ENCODE measurements at regions not wholly inside any gene's neighbourhood (a gene's known extent, or its start where the extent isn't known, plus 50 kb on each side); places are given as distances from the start of the nearest gene placed in this dataset.

DNA sequence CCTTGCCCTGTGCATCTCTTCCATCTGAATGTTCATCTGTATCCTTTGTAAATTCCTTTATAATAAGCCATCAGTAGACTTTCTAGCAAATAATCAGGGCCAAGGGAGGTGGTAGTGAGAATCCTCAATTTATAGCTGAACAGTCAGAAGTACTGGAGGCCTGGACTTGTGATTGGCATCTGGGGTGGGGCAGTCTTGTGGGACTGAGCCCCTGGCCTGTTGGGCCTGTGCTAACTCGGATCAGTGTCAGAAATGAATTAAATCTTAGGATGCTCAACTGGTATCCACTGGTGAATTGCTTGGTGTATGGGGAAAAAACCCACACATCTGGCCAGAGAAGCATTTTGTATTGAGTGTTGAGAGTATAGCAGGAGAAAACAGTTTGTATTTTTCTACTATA is 481.8 kb downstream of the GLRX3 start:
- Histone ChIP-seq H3K4me3 (ENCODE audit: control insufficient read depth in 1 of 2, extremely low read depth in 1 of 2, low read length in 1 of 2) (no peak overlapping the region), H3K27ac (ENCODE audit: low read length) (no peak overlapping the region), H3K4me1 (ENCODE audit: control insufficient read depth in 1 of 2, extremely low read depth in 1 of 2, insufficient read depth in 2 of 2, low read length in 2 of 2) (no peaks in the 10 kb centered on the region), H3K27me3 (replicated peaks in 1 of 2; ENCODE audit: control insufficient read depth in 2 of 2, extremely low read depth in 1 of 2, insufficient read depth in 2 of 2, low read length in 1 of 2) (peaks cover 0 to 4% of the 10 kb centered on the region in 2 experiments), H3K36me3 (ENCODE audit: control insufficient read depth in 2 of 2, extremely low read depth in 1 of 2, insufficient read depth in 1 of 2, low read length in 1 of 2) (no peaks in the 10 kb centered on the region), H3K9me3 (no peaks in the 10 kb centered on the region)
- no peaks in the 10 kb centered on the region for H3K4me1 Mint-ChIP-seq
- H3K9me3 Mint-ChIP-seq = peaks cover 3 to 8% (median 3%) of the 10 kb centered on the region in 3 donors
- H3K4me3 Mint-ChIP-seq = no peak overlapping the region
- ATAC-seq (replicated peaks in 1 of 4) (no peak), DNase-seq (no peak)
- POLR2A ChIA-PET = interaction anchor here in 1 of 2 donors (0.6 kb wide), 1 partner anchor 741 kb away, joined by 3 read pairs; no protein-coding TSS in a partner anchor
- peaks cover 17 to 26% of the 10 kb centered on the region in 2 donors for H3K27me3 Mint-ChIP-seq
- H3K36me3 Mint-ChIP-seq = no peaks in the 10 kb centered on the region
- 50% methylated on average over 1 of the region's 1 CpG for WGBS (ENCODE audit: insufficient coverage)
- CTCF ChIA-PET = no interaction called here
- H3K27ac Mint-ChIP-seq = no peak overlapping the region

DNA sequence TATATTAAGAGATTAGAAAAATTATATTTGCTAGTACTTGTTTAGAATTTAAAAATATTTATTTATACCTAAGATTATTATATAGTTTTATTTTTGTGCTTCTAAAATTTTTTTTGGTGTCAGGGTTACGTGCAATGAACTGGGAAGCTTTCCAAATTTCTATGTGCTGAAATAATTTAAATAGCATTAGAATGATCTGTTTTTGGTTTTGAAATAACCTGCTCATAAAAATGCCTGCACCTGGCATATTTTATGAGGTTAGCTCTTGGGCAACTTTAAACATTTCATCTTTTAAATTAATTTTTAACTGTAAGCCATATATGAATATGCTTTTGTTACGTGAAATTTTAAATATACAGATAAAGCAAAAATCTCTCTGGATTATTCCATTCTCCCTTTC is 482.5 kb downstream of the GLRX3 start:
- Histone ChIP-seq H3K36me3 (ENCODE audit: control insufficient read depth in 2 of 2, extremely low read depth in 1 of 2, insufficient read depth in 1 of 2, low read length in 1 of 2) (no peaks in the 10 kb centered on the region), H3K27ac (ENCODE audit: low read length) (no peak overlapping the region), H3K4me1 (ENCODE audit: control insufficient read depth in 1 of 2, extremely low read depth in 1 of 2, insufficient read depth in 2 of 2, low read length in 2 of 2) (no peaks in the 10 kb centered on the region), H3K27me3 (replicated peaks in 1 of 2; ENCODE audit: control insufficient read depth in 2 of 2, extremely low read depth in 1 of 2, insufficient read depth in 2 of 2, low read length in 1 of 2) (peaks cover 0 to 4% of the 10 kb centered on the region in 2 experiments), H3K9me3 (no peaks in the 10 kb centered on the region), H3K4me3 (ENCODE audit: control insufficient read depth in 1 of 2, extremely low read depth in 1 of 2, low read length in 1 of 2) (no peak overlapping the region)
- ChIA-PET POLR2A (no interaction called here), CTCF (no interaction called here)
- Mint-ChIP-seq H3K27me3 (peaks cover 17 to 26% of the 10 kb centered on the region in 2 donors), H3K4me1 (no peaks in the 10 kb centered on the region), H3K36me3 (no peaks in the 10 kb centered on the region), H3K9me3 (peaks cover 0 to 2% (median 1%) of the 10 kb centered on the region in 3 donors), H3K27ac (no peak overlapping the region), H3K4me3 (no peak overlapping the region)
- ATAC-seq (replicated peaks in 1 of 4) (no peak), DNase-seq (no peak)
- no CpG with 5 or more reads among the region's 2 CpGs for WGBS (ENCODE audit: insufficient coverage)

DNA sequence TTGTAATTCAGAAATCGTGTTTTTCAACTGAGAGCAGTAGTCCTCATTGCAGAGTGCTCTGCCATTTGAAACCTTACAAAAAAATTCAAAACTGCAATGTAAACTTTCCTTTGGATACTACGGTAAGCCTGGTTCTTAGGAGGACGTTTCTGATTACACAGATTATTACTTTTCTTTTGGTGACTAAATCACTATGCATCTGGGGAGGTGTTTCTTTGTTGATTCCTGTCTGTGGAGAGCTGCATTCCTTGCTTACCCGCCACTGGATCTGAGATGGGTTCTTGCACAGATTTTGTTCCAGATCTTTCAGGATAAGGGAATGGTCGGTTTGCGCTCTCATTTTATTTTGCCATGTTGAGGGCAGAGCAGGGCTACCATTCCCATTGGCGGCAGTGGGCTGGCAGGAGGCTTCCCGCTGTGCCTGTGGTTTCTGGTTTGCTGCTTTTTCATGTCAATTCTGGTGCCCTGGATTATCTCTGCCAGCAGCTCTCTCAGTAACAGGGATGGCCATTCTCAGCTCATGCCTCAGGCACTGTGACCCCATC is 485.1 kb downstream of the GLRX3 start:
- 77% methylated on average over 6 of the region's 8 CpGs for WGBS (ENCODE audit: insufficient coverage)
- peaks cover 18 to 30% of the 10 kb centered on the region in 2 donors for H3K27me3 Mint-ChIP-seq

DNA sequence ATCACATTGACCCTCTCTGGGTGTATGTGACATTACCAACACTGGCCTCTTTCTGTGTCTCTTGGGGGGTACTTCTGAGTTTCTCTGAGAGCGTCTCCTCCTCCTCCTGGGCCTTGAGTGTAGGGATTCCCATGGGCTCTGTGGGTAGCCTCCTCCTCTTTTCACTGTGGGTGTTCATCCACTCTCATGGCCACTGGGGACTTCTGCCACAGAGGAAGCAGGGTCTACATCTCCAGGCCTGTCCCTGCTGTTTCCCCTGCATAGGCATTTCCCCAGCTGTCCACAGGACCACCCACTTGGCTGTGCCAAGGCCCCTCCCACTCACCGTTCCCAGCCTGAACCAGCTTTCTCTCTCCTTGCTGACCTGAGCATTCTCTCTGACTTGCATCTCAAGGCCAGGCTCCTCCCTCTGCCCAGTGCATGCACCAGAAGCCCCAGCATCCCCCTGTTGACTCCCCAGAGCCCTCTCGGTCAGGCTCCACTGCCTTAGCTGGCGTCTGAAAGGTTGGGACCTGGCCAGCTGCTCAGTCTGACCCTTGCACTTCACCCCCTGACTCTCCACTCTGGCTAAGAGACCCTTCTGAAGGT is 487.6 kb downstream of the GLRX3 start:
- POLR2A ChIA-PET = no interaction called here
- no peak overlapping the region for H3K4me3 ChIP-seq (ENCODE audit: control insufficient read depth in 1 of 2, extremely low read depth in 1 of 2, low read length in 1 of 2)
- no peaks in the 10 kb centered on the region for H3K36me3 Mint-ChIP-seq
- CTCF ChIA-PET = no interaction called here
- peaks cover 0 to 2% (median 0%) of the 10 kb centered on the region in 3 donors for H3K9me3 Mint-ChIP-seq
- H3K27ac ChIP-seq (ENCODE audit: low read length) = no peak overlapping the region
- no peaks in the 10 kb centered on the region for H3K9me3 ChIP-seq
- H3K27ac Mint-ChIP-seq = no peak overlapping the region
- H3K27me3 ChIP-seq (replicated peaks in 1 of 2; ENCODE audit: control insufficient read depth in 2 of 2, extremely low read depth in 1 of 2, insufficient read depth in 2 of 2, low read length in 1 of 2) = no peaks in the 10 kb centered on the region
- no peaks in the 10 kb centered on the region for H3K4me1 Mint-ChIP-seq
- no peaks in the 10 kb centered on the region for H3K36me3 ChIP-seq (ENCODE audit: control insufficient read depth in 2 of 2, extremely low read depth in 1 of 2, insufficient read depth in 1 of 2, low read length in 1 of 2)
- H3K4me1 ChIP-seq (ENCODE audit: control insufficient read depth in 1 of 2, extremely low read depth in 1 of 2, insufficient read depth in 2 of 2, low read length in 2 of 2) = no peaks in the 10 kb centered on the region
- no peak for ATAC-seq (replicated peaks in 1 of 4)
- no peak for DNase-seq
- H3K4me3 Mint-ChIP-seq = no peak overlapping the region
- peaks cover 10 to 21% of the 10 kb centered on the region in 2 donors for H3K27me3 Mint-ChIP-seq
- 50% methylated on average over 1 of the region's 4 CpGs for WGBS (ENCODE audit: insufficient coverage)

More for the DNA sequence above, 485.1 kb downstream of the GLRX3 start:
- no peaks in the 10 kb centered on the region for H3K36me3 Mint-ChIP-seq
- H3K27ac Mint-ChIP-seq = no peak overlapping the region
- no peak overlapping the region for H3K4me3 Mint-ChIP-seq
- H3K27me3 ChIP-seq (replicated peaks in 1 of 2; ENCODE audit: control insufficient read depth in 2 of 2, extremely low read depth in 1 of 2, insufficient read depth in 2 of 2, low read length in 1 of 2) = peaks cover 0 to 4% of the 10 kb centered on the region in 2 experiments
- DNase-seq (no peak), ATAC-seq (replicated peaks in 1 of 4) (no peak)
- no peaks in the 10 kb centered on the region for H3K4me1 ChIP-seq (ENCODE audit: control insufficient read depth in 1 of 2, extremely low read depth in 1 of 2, insufficient read depth in 2 of 2, low read length in 2 of 2)
- no peaks in the 10 kb centered on the region for H3K36me3 ChIP-seq (ENCODE audit: control insufficient read depth in 2 of 2, extremely low read depth in 1 of 2, insufficient read depth in 1 of 2, low read length in 1 of 2)
- H3K4me1 Mint-ChIP-seq = no peaks in the 10 kb centered on the region
- ChIA-PET POLR2A (no interaction called here), CTCF (no interaction called here)
- no peak overlapping the region for H3K27ac ChIP-seq (ENCODE audit: low read length)
- H3K4me3 ChIP-seq (ENCODE audit: control insufficient read depth in 1 of 2, extremely low read depth in 1 of 2, low read length in 1 of 2) = no peak overlapping the region
- H3K9me3 Mint-ChIP-seq = no peaks in the 10 kb centered on the region
- H3K9me3 ChIP-seq = no peaks in the 10 kb centered on the region

DNA sequence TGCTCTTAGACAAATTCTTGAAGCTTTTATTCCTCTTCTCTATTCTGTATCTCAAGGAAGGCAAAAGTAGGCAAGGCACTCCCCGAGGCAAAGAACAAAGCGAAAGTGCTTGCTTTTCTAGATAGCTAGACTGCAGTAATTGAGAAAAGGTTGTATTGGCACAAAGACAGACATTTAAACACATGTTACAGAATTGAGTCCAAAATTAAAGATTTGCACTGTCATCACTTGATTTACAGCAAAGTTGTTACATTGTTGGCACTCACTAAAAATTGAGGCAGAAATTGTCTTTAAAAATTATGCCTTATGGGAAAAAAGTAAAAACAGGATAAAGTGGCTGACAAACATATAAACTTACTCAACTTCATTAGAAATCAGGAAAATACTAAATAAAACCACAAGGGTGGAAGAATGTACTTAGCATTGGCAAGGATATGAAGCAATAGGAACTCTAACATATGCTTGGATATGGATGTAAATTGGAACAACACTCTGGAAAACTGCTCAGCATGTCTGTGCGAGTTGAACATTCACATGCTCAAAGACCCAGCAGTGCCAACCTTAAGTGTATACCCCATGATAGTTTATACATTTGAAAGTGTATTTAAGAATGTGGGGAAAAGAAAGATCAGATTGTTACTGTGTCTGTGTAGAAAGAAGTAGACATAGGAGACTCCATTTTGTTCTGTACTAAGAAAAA is 491.3 kb downstream of the GLRX3 start:
- H3K27me3 Mint-ChIP-seq = peaks cover 1 to 14% of the 10 kb centered on the region in 2 donors
- Histone ChIP-seq H3K4me1 (ENCODE audit: control insufficient read depth in 1 of 2, extremely low read depth in 1 of 2, insufficient read depth in 2 of 2, low read length in 2 of 2) (no peaks in the 10 kb centered on the region), H3K36me3 (ENCODE audit: control insufficient read depth in 2 of 2, extremely low read depth in 1 of 2, insufficient read depth in 1 of 2, low read length in 1 of 2) (no peaks in the 10 kb centered on the region), H3K9me3 (no peaks in the 10 kb centered on the region), H3K4me3 (ENCODE audit: control insufficient read depth in 1 of 2, extremely low read depth in 1 of 2, low read length in 1 of 2) (no peak overlapping the region), H3K27me3 (replicated peaks in 1 of 2; ENCODE audit: control insufficient read depth in 2 of 2, extremely low read depth in 1 of 2, insufficient read depth in 2 of 2, low read length in 1 of 2) (no peaks in the 10 kb centered on the region), H3K27ac (ENCODE audit: low read length) (no peak overlapping the region)
- no peaks in the 10 kb centered on the region for H3K36me3 Mint-ChIP-seq
- no peak for DNase-seq
- no peaks in the 10 kb centered on the region for H3K4me1 Mint-ChIP-seq
- ChIA-PET CTCF (no interaction called here), POLR2A (no interaction called here)
- ATAC-seq (replicated peaks in 1 of 4) = no peak
- H3K4me3 Mint-ChIP-seq = no peak overlapping the region
- peaks cover 0 to 5% (median 2%) of the 10 kb centered on the region in 3 donors for H3K9me3 Mint-ChIP-seq
- no peak overlapping the region for H3K27ac Mint-ChIP-seq
- WGBS (ENCODE audit: insufficient coverage) = no CpG with 5 or more reads among the region's 3 CpGs

DNA sequence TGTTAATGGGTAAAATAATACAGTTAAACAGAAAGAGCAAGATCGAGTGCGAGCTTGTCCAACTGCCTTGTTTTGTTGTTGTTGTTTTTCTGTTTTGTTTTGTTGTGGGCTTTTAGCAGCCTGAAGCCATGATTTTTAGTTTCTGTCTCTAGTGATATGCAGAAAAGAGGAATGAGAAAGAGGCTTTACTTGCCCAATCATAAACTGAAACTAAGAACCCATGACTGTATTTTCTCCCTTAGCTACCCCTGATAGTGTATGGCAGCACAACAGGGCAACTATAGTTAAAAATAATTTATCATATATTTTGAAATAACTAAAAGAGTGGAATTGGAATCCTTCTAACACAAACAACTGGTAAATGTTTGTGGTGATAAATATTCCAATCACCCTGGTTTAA is 493.9 kb downstream of the GLRX3 start:
- Mint-ChIP-seq H3K4me1 (no peaks in the 10 kb centered on the region), H3K4me3 (no peak overlapping the region), H3K36me3 (no peaks in the 10 kb centered on the region), H3K27ac (no peak overlapping the region), H3K9me3 (peaks cover 3 to 8% (median 4%) of the 10 kb centered on the region in 3 donors), H3K27me3 (peaks cover 0 to 19% of the 10 kb centered on the region in 2 donors)
- CTCF ChIA-PET = no interaction called here
- Histone ChIP-seq H3K36me3 (ENCODE audit: control insufficient read depth in 2 of 2, extremely low read depth in 1 of 2, insufficient read depth in 1 of 2, low read length in 1 of 2) (no peaks in the 10 kb centered on the region), H3K27me3 (replicated peaks in 1 of 2; ENCODE audit: control insufficient read depth in 2 of 2, extremely low read depth in 1 of 2, insufficient read depth in 2 of 2, low read length in 1 of 2) (peaks cover 0 to 3% of the 10 kb centered on the region in 2 experiments), H3K27ac (ENCODE audit: low read length) (no peak overlapping the region), H3K9me3 (no peaks in the 10 kb centered on the region), H3K4me1 (ENCODE audit: control insufficient read depth in 1 of 2, extremely low read depth in 1 of 2, insufficient read depth in 2 of 2, low read length in 2 of 2) (no peaks in the 10 kb centered on the region), H3K4me3 (ENCODE audit: control insufficient read depth in 1 of 2, extremely low read depth in 1 of 2, low read length in 1 of 2) (no peak overlapping the region)
- no peak for ATAC-seq (replicated peaks in 1 of 4)
- DNase-seq = no peak
- WGBS (ENCODE audit: insufficient coverage) = no CpG with 5 or more reads among the region's 2 CpGs
- POLR2A ChIA-PET = no interaction called here

Data from T-cell (primary cell).